Posterior cingulate gyrus (tissue), 11 donors: ENCODE measurements at regions not wholly inside any gene's neighbourhood (a gene's known extent, or its start where the extent isn't known, plus 50 kb on each side); places are given as distances from the start of the nearest gene placed in this dataset.

Experiments
- DNase-seq, 10 donors: peaks; one replicate each; pipeline versions ENCODE4 v3.0.0 to v3.0.0-alpha.2; 2020 to 2021; ENCODE audit warnings: mixed read lengths in 3 of 10
- intact Hi-C: fragments of 100-400 bp; cut with DNase I; formaldehyde crosslinking; loops from one replicate; pipeline ENCODE4 v1.15.1; 2023

- intact Hi-C loops = no loop called here
- DNase-seq = no peak
Observed at GRCh38 chr9:73219985-73220626, 68.4 kb downstream of the ANXA1 start.

GRCh38 chr9:73223594-73223993, 71.9 kb downstream of the ANXA1 start:
- intact Hi-C loops = no loop called here
- DNase-seq = peak in 2 of 10 donors; percentile 30 to 43

GRCh38 chr9:73229543-73229942, 77.9 kb downstream of the ANXA1 start:
- no peak for DNase-seq
- intact Hi-C loops = no loop called here

GRCh38 chr9:73230251-73230650, 78.6 kb downstream of the ANXA1 start:
- intact Hi-C loops = no loop called here
- DNase-seq = no peak

GRCh38 chr9:73231203-73231602, 79.5 kb downstream of the ANXA1 start:
- intact Hi-C loops = no loop called here

GRCh38 chr9:73233359-73234007, 81.8 kb downstream of the ANXA1 start:
- intact Hi-C loops = no loop called here
- no peak for DNase-seq

More at GRCh38 chr9:73231203-73231602, 79.5 kb downstream of the ANXA1 start:
- no peak for DNase-seq

GRCh38 chr9:73234008-73234360, 82.3 kb downstream of the ANXA1 start:
- no peak for DNase-seq
- intact Hi-C loops = no loop called here

GRCh38 chr9:73237140-73237539, 85.5 kb downstream of the ANXA1 start:
- no peak for DNase-seq
- intact Hi-C loops = no loop called here

- no peak for DNase-seq
- intact Hi-C loops = no loop called here
Observed at GRCh38 chr9:73239570-73240265, 88.1 kb downstream of the ANXA1 start.

- intact Hi-C loops = no loop called here
- no peak for DNase-seq
Observed at GRCh38 chr9:73243078-73243477, 91.4 kb downstream of the ANXA1 start.

GRCh38 chr9:73259086-73259696, 107.5 kb downstream of the ANXA1 start:
- intact Hi-C loops = no loop called here
- no peak for DNase-seq

GRCh38 chr9:73260506-73260905, 108.8 kb downstream of the ANXA1 start:
- intact Hi-C loops = loop anchor here (10.0 kb wide), 1 partner anchor 304 kb away; no protein-coding TSS in a partner anchor
- DNase-seq = no peak

GRCh38 chr9:73264631-73265030, 113.0 kb downstream of the ANXA1 start:
- intact Hi-C loops = loop anchor here (10.0 kb wide), 1 partner anchor 300 kb away; no protein-coding TSS in a partner anchor

GRCh38 chr9:73265876-73266275, 114.2 kb downstream of the ANXA1 start:
- intact Hi-C loops = loop anchor here (10.0 kb wide), 1 partner anchor 299 kb away; no protein-coding TSS in a partner anchor
- DNase-seq = peak in 1 of 10 donors; percentile 66

More at GRCh38 chr9:73264631-73265030, 113.0 kb downstream of the ANXA1 start:
- DNase-seq = no peak

GRCh38 chr9:73269430-73270101, 117.9 kb downstream of the ANXA1 start:
- no peak for DNase-seq
- intact Hi-C loops = loop anchor here (10.0 kb wide), 2 partner anchors 295 to 1305 kb away; no protein-coding TSS in a partner anchor

GRCh38 chr9:73270967-73271721, 119.5 kb downstream of the ANXA1 start:
- intact Hi-C loops = loop anchor here (10.0 kb wide), 1 partner anchor 1304 kb away; no protein-coding TSS in a partner anchor
- DNase-seq = no peak

GRCh38 chr9:73280113-73280512, 128.4 kb downstream of the ANXA1 start:
- DNase-seq = no peak
- intact Hi-C loops = no loop called here

GRCh38 chr9:73284377-73284776, 132.7 kb downstream of the ANXA1 start:
- peak in 4 of 10 donors; percentile 10 to 70 (median 60) for DNase-seq
- intact Hi-C loops = no loop called here

GRCh38 chr9:73294336-73294735, 142.7 kb downstream of the ANXA1 start:
- DNase-seq = no peak
- intact Hi-C loops = no loop called here

GRCh38 chr9:73325983-73326382, 174.3 kb downstream of the ANXA1 start:
- DNase-seq = no peak
- intact Hi-C loops = no loop called here
